ENCODE measurements at regions not wholly inside any gene's neighbourhood (a gene's known extent, or its start where the extent isn't known, plus 50 kb on each side); places are given as distances from the start of the nearest gene placed in this dataset.

- no peak for TF ChIP-seq ZNF462 (CRISPR knock-in tag; IDR thresholded peaks at IDR 0.05)
- no peak for TF ChIP-seq ZNF331 (CRISPR knock-in tag; IDR thresholded peaks at IDR 0.05; ENCODE audit: low read depth)
- TF ChIP-seq CTCF (conservative IDR thresholded peaks at IDR 0.05; ENCODE audit: low read depth in 2 of 2), result no peak
- TF ChIP-seq STAT1 (IDR thresholded peaks at IDR 0.05; ENCODE audit: unreplicated experiment), result no peak
- no peak for TF ChIP-seq EZH2 (IDR thresholded peaks at IDR 0.05; ENCODE audit: low read depth, unreplicated experiment)
- TF ChIP-seq CREB1 (CRISPR knock-in tag; IDR thresholded peaks at IDR 0.05; ENCODE audit: low read depth), result no peak
Observed at GRCh38 chr4:64495946-64496345, 86.7 kb upstream of the TECRL start (continued).

- TF ChIP-seq ZNF114 (CRISPR knock-in tag; IDR thresholded peaks at IDR 0.05) (no peak), CTCF (conservative IDR thresholded peaks at IDR 0.05; ENCODE audit: low read depth in 2 of 2) (no peak), EZH2phosphoT487 (IDR thresholded peaks at IDR 0.05; ENCODE audit: unreplicated experiment) (no peak), ZNF331 (CRISPR knock-in tag; IDR thresholded peaks at IDR 0.05; ENCODE audit: low read depth) (no peak), ETS1 (IDR thresholded peaks at IDR 0.05) (no peak)
- Histone ChIP-seq H4K20me1 (replicated peaks; ENCODE audit: insufficient read depth) (no peaks in the 10 kb centered on the region), H3K36me3 (ENCODE audit: insufficient read depth) (no peaks in the 10 kb centered on the region), H3K27me3 (ENCODE audit: insufficient read depth) (no peaks in the 10 kb centered on the region), H3K4me2 (no peak overlapping the region), H3K27ac (ENCODE audit: low read depth) (no peak overlapping the region), H3K9me2 (ENCODE audit: insufficient read depth) (0 out of 2 replicates have a peak, but pooled peaks cover 1% of the 10 kb centered on the region), H3K4me3 (no peak overlapping the region), H3K79me2 (replicated peaks; ENCODE audit: insufficient read depth) (no peaks in the 10 kb centered on the region), H3K4me1 (ENCODE audit: insufficient read depth) (no peaks in the 10 kb centered on the region), H2AFZ (peak overlapping the region; percentile 28; the same call in 1 of the 2 replicates), H3F3A (replicated peaks; ENCODE audit: low read depth) (no peaks in the 10 kb centered on the region)
- Mint-ChIP-seq H3K36me3 (ENCODE audit: low read depth) (no peaks in the 10 kb centered on the region), H3K9me3 (no peaks in the 10 kb centered on the region), H3K4me3 (no peak overlapping the region), H3K27ac (no peak overlapping the region), H3K27me3 (ENCODE audit: insufficient read depth, low read depth, poor library complexity) (no peaks in the 10 kb centered on the region), H3K4me1 (peaks cover 4% of the 10 kb centered on the region; the same call in 2 of the 3 replicates)
- DNase-seq (ENCODE audit: low spot score) (no peak), ATAC-seq (no peak)
Observed at GRCh38 chr4:64489628-64490027, 80.4 kb upstream of the TECRL start.

Measured in GM23338 (cell line).